T-helper 1 cell treated with Interleukin-12 subunit alpha and Interleukin-12 subunit beta and Interleukin-4 antibody, amounts not matched to agents 30 ng/mL and 1 ng/mL, for 36 hours (primary cell): ENCODE measurements at regions not wholly inside any gene's neighbourhood (a gene's known extent, or its start where the extent isn't known, plus 50 kb on each side); places are given as distances from the start of the nearest gene placed in this dataset.
"Not testable (repeated sequence)": the region's sequence is repeated elsewhere in the genome, so short reads cannot be mapped to it uniquely, and the experiment has no call there.

Experiments
- intact Hi-C: fragments of 100-400 bp; cut with micrococcal nuclease; formaldehyde crosslinking; loops from one replicate; pipeline ENCODE4 v1.15.1; 2024

DNA sequence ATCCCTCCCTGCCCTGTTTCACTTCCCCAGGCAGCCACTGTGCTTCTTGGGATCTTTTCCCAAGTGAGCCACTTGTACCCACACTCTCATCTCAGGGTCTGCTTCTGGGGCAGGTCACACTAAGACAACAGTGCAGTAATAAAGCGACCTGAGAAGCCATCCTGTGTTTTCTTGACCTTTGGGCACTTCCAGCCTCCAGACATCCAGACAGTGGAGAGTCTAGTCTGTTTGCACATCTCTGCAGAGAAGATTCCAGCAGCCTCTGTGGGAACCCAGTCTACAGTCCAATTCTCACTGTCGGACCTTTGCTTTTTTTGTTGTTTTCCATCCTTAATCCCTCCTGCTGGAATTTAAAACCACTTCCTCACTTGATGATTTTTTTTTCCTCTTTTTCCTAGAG, 50.3 kb upstream of the ATP6AP2 start:
- intact Hi-C loops: no loop called here

- intact Hi-C loops: no loop called here
Observed at GRCh38 chrX:40527543-40527942, 53.2 kb upstream of the ATP6AP2 start.

DNA sequence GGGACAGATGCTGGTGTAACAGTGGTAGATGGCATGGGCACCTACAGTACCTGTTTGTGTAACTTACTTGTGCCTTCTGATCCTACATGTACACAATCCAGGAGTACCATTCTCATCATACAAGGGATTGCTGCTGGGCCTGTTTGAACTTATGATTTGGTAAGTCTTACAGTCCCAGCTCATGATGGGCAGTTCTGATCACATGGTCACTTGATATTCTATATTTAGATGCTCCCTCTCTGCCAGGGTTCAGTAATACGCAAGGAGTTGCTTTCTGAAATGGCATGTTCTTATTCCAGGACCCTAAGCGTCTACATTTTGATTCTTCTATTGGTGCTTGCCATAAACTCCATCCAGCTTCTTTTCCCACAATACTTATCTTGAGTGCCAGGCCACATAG, 54.4 kb upstream of the ATP6AP2 start:
- intact Hi-C loops: no loop called here

DNA sequence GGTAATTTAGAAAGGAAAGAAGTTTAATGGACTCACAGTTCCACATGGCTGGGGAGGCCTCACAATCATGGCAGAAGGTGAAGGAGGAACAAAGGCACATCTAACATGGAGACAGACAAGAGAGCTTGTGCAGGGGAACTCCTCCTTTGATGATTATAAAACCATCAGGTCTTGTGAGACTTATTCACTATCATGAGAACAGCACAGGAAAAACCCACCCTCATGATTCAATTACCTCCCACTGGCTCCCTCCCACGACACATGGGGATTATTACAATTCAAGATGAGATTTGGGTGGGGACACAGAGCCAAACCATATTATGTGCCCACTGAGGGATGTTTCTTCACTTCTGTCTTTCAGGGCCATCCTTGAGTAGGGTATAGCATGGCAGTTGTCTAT, 54.9 kb upstream of the ATP6AP2 start:
- intact Hi-C loops: not testable (repeated sequence)

- intact Hi-C loops: no loop called here
Observed at GRCh38 chrX:40524423-40524822, 56.3 kb upstream of the ATP6AP2 start.

DNA sequence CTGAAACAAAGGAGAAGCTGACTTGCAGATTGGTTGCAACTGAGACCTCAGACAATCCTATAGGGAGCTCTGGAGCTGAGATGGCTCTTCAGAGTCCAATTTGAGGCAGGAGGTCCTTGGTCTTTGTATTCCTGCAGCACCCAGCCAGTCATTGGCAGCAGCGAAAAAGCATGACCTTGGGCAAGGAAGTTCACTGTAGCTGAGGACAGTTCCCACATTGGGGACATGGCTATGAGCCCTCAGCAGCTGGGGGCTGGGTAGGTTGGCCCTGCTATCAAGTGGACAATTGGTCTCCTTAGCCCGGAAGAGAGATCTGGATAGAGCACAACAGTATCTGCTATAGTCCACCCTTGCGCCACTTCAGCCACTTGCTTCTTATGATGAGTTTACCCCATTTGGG, 56.9 kb upstream of the ATP6AP2 start:
- intact Hi-C loops: no loop called here

DNA sequence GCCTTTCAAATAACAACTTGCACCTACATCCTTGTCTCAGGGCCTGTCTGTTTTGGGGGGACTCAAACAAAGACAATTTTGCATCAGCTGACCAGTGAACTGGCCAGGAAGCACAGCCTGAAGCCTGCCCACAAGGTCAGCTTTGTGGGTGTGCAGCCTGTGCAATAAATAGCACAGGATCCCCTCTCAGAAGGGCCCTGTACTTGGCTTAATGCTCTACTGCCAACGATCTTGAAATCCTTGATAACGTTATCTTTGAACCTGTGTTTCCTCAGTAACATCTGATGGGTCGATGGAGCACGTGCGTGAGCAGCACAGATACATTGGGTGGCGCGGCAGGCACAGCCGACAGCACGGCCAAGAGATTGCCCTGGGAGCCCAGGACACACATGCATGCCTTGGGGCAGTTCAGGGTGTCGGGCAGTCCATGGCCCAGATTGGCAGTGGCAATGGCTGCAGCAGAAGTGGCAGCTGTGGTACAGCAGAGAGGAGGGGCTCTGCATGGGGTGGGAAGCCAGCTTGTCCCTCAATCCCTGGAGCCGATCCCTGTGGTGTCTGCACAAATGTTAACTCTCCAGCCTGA, 58.8 kb upstream of the ATP6AP2 start:
- intact Hi-C loops: no loop called here

GRCh38 chrX:40514376-40514775, 66.4 kb upstream of the ATP6AP2 start:
- intact Hi-C loops: loop anchor here (5.0 kb wide), 1 partner anchor 817 kb away; no protein-coding TSS in a partner anchor

- intact Hi-C loops: loop anchor here (5.0 kb wide), 1 partner anchor 817 kb away; no protein-coding TSS in a partner anchor
Observed at GRCh38 chrX:40513835-40514234, 66.9 kb upstream of the ATP6AP2 start.

DNA sequence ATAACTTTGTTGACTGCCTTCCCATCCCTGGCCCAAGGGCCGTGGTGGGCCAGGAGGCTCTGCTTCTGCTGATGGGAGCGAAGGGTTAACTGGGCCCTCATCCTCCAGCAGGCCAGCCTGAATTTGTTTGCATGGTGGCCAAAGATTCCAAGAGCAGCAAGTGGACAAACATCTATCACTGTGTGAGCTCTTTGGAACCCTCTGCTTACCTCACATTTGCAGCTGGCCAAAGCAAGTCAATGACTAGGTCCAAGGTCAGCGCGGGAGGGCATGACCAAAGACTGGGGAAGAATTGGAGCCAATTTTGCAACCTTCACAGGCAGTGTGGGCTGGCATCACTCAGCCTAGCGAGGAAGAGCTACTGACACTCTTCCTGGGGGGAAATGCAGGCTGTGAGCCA, 67.8 kb upstream of the ATP6AP2 start:
- intact Hi-C loops: loop anchor here (5.0 kb wide), 1 partner anchor 816 kb away; no protein-coding TSS in a partner anchor

DNA sequence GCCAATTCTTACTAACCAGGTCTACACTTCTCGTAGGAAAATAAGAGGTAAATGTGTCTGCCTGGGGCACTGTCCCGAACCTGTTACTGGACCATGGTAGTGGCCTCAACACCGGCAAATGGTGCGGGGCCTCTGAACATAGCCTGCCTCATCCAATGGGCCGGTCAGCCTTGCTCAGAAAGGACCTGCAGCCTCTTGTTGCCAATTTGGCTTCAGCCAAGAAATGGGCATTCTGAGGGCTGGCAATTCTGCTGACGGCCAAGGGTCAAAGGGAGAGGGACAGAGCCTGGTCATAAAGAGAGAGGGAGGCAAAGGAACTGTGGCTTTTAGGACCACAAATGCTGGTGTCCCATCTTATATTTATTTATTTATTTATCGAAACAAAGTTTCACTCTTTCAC, 69.5 kb upstream of the ATP6AP2 start:
- intact Hi-C loops: loop anchor here (5.0 kb wide), 1 partner anchor 814 kb away; no protein-coding TSS in a partner anchor

GRCh38 chrX:40508560-40508959, 72.2 kb upstream of the ATP6AP2 start:
- intact Hi-C loops: no loop called here

DNA sequence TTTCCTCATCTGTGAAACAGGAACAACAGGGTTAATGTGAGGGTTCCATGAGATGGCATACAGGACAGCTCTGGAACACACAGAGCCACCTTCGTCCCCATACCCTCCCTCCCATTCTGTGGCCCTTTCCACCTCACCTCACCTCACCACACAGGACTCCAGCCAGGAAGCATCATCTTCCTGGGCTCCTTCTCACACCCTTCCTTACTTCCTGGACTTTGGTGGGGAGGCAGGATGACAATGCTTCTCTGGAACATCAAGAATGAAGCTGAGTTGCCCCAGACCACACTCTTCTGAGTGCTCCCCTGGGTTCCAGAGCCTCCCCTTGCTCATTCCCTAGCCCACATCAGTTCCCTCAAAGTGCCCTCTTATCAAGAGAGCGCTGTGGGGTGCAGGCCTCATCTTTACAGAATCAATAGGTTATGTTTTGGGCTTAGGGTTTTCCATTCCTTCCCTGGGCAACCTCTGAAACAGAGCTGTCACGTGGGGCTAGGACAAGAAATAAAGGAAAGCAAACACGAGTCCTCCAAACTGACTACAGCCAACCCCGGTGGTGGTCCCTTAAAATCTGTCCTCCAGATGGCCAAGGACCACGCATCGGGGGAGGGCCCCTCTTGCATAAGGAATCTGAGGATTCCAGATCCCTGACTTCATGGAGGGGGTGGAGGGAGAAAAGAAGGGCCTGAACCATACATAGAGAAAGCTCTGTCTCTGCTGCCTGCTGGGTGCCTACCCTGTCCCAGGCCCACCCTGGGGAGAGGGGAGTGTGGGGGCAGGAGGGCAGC, 74.4 kb upstream of the ATP6AP2 start:
- intact Hi-C loops: no loop called here

GRCh38 chrX:40504801-40505605, 75.8 kb upstream of the ATP6AP2 start:
- intact Hi-C loops: no loop called here

GRCh38 chrX:40503094-40503493, 77.7 kb upstream of the ATP6AP2 start:
- intact Hi-C loops: no loop called here

DNA sequence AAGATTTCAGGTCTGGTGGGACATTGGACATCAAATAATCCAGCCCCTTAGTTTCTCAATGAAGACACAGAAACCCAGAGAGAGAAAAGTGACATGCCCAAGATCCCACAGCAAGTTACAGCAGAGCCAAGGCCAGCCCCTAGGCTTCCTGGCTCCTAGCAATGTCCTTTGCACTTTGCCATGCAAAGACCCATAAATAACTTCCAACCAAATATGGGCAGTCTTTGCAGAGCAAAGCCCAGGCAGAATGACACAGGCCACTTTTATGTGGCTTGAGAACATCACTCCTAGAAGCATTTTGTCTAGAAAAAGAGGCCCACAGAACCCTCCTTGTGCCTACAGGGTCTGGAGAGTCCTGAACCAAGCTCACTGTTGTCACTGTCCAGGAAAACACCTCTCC, 78.1 kb upstream of the ATP6AP2 start:
- intact Hi-C loops: no loop called here

GRCh38 chrX:40501164-40501855, 79.5 kb upstream of the ATP6AP2 start:
- intact Hi-C loops: no loop called here

DNA sequence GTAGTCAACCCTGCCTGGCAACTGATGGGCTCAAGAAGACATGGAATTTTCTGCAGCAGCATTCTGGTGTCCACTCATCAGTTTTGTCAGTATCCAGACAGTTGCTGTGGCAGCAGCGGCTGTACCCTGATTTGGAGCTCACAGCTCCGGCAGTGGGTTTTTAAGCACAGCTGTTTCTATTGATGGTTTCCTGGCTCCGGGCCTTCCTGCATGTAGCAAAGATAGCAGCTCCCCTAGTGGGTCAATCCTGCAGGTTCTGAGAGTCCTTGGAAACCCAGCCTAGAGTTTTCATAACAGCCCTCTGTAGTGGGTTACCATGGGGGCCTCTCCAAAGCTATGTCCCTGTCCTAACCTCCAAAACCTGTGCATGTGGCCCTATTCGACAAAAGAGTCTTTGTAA, 84.0 kb upstream of the ATP6AP2 start:
- intact Hi-C loops: no loop called here

GRCh38 chrX:40495659-40496058, 85.1 kb upstream of the ATP6AP2 start:
- intact Hi-C loops: no loop called here

- intact Hi-C loops: no loop called here
Observed at GRCh38 chrX:40494005-40494404, 86.8 kb upstream of the ATP6AP2 start.

DNA sequence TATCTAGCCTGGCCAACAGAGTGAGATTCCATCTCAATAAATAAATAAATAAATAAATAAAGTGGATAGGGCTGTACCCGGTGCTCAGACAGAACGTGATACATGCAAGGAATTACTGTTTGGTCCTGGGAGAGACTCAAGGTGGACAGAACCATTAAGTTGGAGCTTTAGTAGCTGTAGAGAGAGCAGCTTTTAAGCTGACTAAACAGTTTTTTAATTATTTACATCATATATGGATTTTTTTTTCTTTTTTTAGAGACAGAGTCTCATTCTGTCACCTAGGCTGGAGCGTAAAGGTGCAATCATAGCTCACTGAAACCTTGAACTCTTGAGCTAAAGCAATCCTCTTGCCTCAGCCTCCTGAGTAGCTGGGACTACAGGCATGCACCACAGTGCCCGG, 92.5 kb upstream of the ATP6AP2 start:
- intact Hi-C loops: no loop called here

DNA sequence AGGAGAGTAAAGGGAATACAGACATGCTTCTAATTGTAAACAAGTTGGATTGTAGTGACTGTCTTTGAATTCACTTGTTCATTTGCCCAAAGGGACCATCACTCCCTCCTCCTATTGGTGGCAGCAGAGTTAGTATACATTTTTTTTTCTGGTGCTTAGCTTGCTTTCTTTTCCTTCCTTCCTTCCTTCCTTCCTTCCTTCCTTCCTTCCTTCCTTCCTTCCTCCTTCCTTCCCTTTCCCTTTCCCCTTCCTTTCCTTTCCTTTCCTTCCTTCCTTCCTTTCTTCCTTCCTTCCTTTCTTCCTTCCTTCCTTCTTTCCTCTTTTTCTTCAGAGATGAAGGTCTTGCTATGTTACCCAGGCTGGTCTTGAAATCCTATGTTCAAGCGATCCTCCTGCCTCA, 94.8 kb upstream of the ATP6AP2 start:
- intact Hi-C loops: no loop called here
